HG03025 (cell line): ENCODE measurements at regions not wholly inside any gene's neighbourhood (a gene's known extent, or its start where the extent isn't known, plus 50 kb on each side); places are given as distances from the start of the nearest gene placed in this dataset.

Source experiments
- ATAC-seq: cut with Tn5 transposase; IDR thresholded peaks from one replicate; pipeline ENCODE4 v1.9.1; 2021; ENCODE audit warnings: mild to moderate bottlenecking, moderate library complexity; ENCODE audit not compliant: unreplicated experiment, low FRiP score

DNA sequence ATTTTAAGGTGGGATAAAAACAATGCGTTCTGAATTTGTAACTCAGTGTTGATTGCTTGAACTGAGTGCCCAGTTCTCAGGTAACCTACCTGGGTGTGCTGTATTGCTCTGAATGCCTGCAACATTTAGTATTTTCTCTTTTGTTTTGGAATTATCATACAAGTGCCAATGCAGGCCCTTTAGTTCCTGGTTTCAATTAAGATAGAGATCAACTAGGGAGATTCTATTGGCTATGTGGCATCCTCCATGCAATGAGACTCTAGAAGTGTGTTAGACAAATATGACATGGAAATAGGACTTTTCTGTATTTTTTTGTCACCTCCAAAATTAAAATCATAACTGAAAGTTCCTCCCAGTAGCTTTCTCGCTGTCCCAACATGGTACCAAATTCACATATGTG, 438.7 kb upstream of the IGFBP7 start:
- no peak for ATAC-seq

DNA sequence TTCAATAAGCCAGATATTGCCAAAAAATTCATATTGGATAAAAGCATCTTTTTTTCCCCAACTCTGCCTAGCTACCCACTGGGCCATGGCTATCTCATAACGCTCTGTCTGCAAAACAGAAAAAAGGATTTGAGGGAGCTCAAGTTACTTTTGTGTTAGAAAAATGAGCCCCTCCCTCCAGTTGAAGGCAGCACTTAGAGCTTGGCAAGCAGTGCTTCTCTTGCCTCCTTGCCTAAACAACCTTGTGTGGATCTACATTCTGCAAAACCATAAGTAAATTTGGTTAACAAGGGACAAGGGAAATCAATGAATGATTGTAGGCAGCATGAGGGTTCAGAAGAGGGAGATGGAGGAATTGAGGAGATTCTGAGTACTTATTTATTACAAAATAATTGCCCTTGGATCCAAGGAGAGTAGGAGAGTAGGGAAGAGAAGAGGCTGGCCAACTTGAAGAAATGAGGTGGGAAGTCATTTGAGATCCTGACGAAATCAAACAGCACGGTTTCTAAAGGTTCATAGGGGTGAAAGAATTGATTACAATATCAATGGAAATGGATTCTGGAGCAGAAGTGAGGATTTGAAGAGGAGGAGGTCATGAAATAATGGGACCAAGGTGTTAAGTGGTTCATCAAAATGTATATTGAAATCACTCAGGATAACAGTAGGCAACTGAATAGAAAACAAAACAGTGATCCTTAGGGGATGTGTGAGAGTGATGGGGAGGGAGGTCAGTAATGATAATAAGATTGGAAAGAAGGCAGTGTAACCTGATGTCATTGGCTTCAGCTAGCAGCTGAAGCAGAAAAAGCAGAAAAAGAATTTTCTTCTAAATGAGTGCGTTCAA, 434.8 kb upstream of the IGFBP7 start:
- no peak for ATAC-seq

DNA sequence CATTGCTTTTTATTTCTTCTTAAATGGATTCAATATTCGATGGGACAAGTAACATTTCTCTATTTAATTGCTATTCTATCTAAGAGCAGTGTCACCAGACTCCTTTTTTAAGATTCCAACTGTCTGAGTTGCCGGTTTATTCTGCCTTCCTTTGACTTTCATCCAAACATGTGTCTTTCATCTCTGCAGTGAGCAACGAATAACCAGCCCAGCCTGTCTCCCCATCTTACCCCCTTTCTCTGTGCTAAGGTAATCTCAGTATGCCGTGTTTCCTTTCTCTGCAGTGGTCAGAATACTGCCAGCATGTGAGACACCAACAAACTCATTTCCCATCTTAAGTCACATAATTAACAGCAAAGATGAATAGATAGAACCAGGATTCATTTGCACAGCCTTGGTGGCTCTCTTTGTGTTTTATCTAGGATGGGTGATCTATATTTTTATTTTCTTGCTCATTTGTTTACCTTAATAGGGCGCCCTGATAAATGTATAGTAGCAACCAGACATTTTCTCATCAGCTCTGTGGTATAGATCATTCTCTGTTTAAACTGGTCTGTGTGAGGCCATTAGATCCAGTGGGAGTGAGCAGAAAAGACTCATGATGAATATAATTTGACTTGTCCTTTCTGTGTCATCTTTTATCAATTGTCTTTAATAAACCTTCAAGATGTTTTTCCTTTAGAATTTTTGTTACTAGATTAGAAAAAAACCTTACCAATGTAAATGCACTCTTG, 394.8 kb upstream of the IGFBP7 start:
- no peak for ATAC-seq

DNA sequence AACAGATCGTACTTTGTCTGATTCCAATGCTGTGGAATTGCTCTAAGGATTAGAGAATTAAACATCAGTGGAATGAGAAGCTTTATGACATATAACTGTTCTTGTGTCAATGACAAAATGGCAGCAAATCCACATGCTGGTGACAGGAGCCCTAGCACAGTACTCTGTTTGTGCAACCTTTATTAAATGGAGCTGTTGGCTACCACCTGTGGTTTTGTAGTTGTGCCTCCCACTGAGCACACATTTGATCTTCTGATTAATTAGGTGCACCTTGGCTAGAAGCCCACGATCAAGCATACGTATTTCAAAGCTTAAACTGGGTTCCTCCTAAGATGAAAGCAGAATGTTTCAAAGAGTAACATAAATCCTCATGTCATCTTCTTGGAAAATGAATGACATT, 394.0 kb upstream of the IGFBP7 start:
- ATAC-seq: no peak

DNA sequence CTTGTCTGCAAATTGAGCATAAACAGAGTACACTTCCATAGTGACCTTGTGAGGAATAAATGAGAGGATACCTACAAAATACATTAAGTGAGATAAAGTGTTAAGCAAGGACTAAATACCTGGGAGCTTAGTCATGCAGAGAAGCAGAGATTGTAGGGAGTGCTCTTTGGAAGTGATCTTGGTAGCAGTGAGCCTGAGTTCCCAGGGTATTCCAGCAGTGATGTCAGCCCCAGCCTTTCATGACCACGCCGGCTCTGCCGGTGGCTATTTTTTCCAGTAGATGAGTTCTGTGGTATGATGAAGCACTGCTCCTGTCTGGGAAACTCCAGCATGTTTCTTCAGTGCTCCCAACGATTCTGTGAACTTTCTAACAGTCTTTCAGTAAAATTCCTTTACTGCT, 391.5 kb upstream of the IGFBP7 start:
- no peak for ATAC-seq

DNA sequence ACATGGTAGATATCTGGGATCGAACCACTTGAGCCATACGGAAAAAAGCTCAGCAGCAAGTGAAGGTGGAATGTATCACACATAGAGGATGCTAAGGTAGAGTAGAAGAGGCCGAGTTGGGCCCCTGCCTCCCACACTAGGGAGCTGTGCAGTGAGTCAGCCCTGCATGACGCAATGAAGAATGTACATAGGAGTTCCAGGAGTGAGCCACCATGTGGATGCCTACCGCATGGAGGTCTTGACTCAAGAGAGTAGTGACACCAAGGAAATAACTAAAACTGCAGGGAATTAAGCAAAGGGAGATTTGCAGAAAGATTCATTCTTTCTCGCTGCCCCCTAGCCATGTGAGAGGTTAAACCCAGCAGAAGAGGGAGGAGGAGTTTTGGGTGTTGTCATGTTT, 389.6 kb upstream of the IGFBP7 start:
- no peak for ATAC-seq

- no peak for ATAC-seq
Measured at GRCh38 chr4:57498251-57498650, 388.1 kb upstream of the IGFBP7 start.

DNA sequence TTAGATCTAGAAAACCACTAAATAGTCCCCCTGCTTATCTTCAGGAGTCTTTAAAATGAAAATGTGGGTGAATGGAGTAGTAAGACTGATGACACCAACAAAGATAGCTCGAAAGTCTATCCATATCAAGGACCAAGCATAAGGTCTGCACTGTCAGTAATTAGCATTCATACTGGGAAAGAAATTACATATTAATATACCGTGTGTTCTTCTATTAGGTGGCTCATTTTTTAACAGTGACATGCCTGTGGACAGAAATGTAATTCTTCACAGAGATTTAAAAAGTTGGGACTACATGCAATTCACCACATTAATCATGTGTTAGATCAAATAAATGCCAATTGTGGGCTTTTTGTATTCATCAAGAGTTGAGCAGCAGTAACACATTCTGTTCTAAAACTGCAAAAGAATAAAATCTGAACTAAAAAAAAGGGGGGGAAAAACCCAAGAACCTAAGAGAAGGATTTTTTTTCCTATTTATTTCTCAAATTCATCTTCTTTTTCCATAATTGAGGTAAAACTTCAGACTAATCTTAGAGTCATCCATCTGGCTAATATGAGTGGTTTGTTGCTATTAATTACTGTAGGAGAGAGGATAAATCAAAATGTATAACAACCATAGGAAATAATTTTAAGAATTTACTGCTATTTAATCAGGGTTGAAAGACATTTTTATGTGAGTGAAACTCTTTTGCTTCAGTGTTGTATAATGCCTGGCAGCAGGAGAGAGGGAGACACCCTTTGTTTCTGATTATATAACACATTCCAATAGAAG, 386.7 kb upstream of the IGFBP7 start:
- ATAC-seq: no peak

DNA sequence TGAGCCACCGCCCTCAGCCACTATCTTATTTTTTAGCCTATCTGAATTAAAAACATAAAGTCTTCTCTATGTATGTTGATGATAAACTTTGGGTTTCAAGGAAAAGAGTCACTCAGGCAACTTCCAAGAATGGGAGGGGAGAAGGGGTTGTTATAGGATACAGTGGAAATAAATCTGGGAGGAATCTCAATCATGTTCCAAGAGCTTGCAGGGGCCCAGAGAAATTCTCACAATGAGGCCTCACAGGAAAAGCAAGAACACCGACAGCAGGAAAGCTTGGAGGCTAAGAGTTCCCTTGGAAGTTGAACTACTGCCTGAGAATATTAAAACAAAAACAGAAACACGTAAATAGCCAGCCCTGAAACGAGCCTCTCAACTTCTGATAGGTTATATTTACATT, 384.6 kb upstream of the IGFBP7 start:
- no peak for ATAC-seq

- ATAC-seq: no peak
Measured at GRCh38 chr4:57492251-57492878, 382.2 kb upstream of the IGFBP7 start.

GRCh38 chr4:57491388-57491787, 381.2 kb upstream of the IGFBP7 start:
- no peak for ATAC-seq

GRCh38 chr4:57490520-57491255, 380.5 kb upstream of the IGFBP7 start:
- ATAC-seq: no peak

GRCh38 chr4:57488366-57489162, 378.4 kb upstream of the IGFBP7 start:
- no peak for ATAC-seq

- no peak for ATAC-seq
Measured at GRCh38 chr4:57475424-57475823, 365.2 kb upstream of the IGFBP7 start.

- no peak for ATAC-seq
Measured at GRCh38 chr4:57465321-57466056, 355.3 kb upstream of the IGFBP7 start.

DNA sequence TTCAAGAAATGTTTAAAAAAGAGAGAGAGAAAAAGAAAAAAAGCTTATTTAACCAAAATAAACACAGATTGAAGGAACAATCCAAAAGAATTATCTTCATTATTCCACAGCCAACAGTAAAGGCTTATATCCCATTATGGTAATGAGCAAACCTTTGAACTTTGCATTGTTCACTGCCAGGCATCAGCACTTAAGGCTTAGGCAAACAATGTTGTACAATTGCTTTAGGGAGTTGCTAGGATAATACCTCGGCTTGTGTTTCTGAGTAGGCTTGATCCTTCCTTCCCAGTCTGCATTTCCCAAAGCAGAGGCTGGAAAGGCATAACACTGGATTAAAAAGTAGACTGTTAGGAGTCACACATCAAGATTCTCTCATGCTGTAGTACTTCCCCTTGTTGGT, 352.7 kb upstream of the IGFBP7 start:
- ATAC-seq: no peak

GRCh38 chr4:57460967-57461366, 350.8 kb upstream of the IGFBP7 start:
- ATAC-seq: no peak

GRCh38 chr4:57448901-57449300, 338.7 kb upstream of the IGFBP7 start:
- no peak for ATAC-seq

DNA sequence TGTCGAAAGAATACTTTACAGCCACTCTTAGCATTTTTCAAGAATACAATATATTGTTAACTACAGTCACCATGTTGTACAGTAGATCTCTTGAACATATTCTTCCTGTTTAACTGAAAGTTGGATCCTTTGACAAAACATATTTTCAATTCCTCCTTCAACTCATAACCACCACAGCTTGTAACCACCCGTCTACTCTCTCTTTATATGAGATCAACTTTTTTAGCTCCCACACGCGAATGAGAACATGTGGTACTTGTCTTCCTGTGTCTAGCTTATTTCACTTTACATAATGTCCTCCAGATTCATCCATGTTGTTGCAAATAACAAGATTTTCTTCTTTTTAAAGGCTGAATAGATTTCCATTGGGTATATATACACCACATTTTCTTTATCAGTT, 338.3 kb upstream of the IGFBP7 start:
- no peak for ATAC-seq
